DND-41 (cell line): ENCODE measurements at regions not wholly inside any gene's neighbourhood (a gene's known extent, or its start where the extent isn't known, plus 50 kb on each side); places are given as distances from the start of the nearest gene placed in this dataset.

Experiments used
- EZH2 ChIP-seq: IDR thresholded peaks from 3 replicates; pipeline ENCODE4 v1.6.1; 2012; ENCODE audit warnings: borderline replicate concordance, low read depth, mild to moderate bottlenecking, moderate library complexity, low read length, inconsistent platforms; ENCODE audit not compliant: severe bottlenecking
- TF ChIP-seq, protein P1 (sequence below): IDR thresholded peaks from 2 replicates; pipeline ENCODE4 v1.5.1; 2012; ENCODE audit warnings: borderline replicate concordance, low read length, moderate library complexity, mild to moderate bottlenecking; ENCODE audit not compliant: poor library complexity, severe bottlenecking; ENCODE audit errors: extremely low read depth

DNA sequence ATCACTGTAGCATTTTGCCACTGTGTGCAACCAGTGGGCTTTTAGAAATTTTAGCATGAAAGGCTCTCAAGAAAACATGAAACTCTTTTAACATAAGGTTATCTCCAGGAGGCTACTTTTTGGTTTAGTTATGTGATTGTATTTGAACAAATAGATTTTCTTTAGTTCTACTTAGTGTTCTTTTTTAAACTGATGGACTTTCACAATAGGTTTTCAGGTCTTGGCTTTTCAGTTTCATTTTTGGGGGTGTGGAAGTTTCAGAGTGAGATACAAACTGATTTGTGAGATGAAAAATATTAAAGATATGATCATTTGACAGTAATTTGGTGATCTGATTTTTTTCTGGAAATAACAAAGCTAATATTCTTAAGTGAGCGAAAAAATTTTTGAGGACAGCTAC is 344.1 kb downstream of the PHF14 start:
- TF ChIP-seq, protein P1, sequence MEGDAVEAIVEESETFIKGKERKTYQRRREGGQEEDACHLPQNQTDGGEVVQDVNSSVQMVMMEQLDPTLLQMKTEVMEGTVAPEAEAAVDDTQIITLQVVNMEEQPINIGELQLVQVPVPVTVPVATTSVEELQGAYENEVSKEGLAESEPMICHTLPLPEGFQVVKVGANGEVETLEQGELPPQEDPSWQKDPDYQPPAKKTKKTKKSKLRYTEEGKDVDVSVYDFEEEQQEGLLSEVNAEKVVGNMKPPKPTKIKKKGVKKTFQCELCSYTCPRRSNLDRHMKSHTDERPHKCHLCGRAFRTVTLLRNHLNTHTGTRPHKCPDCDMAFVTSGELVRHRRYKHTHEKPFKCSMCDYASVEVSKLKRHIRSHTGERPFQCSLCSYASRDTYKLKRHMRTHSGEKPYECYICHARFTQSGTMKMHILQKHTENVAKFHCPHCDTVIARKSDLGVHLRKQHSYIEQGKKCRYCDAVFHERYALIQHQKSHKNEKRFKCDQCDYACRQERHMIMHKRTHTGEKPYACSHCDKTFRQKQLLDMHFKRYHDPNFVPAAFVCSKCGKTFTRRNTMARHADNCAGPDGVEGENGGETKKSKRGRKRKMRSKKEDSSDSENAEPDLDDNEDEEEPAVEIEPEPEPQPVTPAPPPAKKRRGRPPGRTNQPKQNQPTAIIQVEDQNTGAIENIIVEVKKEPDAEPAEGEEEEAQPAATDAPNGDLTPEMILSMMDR: no peak
- no peak for TF ChIP-seq EZH2
